SK-N-SH treated with all-trans-retinoic acid at 6 μM for 48 hours (cell line): ENCODE measurements at regions not wholly inside any gene's neighbourhood (a gene's known extent, or its start where the extent isn't known, plus 50 kb on each side); places are given as distances from the start of the nearest gene placed in this dataset.

Experiments used
- ZFP3 ChIP-seq: fragments of 250-450 bp; sonication (Bioruptor Pico); IDR thresholded peaks from 2 replicates; pipeline ENCODE4 v1.5.0; 2020; ENCODE audit warnings: mild to moderate bottlenecking, moderate library complexity
- TF ChIP-seq, protein P1 (sequence below): fragments of 250-450 bp; sonication (Bioruptor Pico); IDR thresholded peaks from 2 replicates; pipeline ENCODE4 v1.8.0; 2020; ENCODE audit warnings: mild to moderate bottlenecking, moderate library complexity, borderline replicate concordance
- TF ChIP-seq, protein P2 (sequence below): fragments of 250-450 bp; sonication (Bioruptor Pico); IDR thresholded peaks from 2 replicates; pipeline ENCODE4 v1.5.1; 2020; ENCODE audit warnings: low read depth, mild to moderate bottlenecking, moderate library complexity

- TF ChIP-seq ZFP3 (CRISPR knock-in tag), result no peak
- TF ChIP-seq, protein P1, sequence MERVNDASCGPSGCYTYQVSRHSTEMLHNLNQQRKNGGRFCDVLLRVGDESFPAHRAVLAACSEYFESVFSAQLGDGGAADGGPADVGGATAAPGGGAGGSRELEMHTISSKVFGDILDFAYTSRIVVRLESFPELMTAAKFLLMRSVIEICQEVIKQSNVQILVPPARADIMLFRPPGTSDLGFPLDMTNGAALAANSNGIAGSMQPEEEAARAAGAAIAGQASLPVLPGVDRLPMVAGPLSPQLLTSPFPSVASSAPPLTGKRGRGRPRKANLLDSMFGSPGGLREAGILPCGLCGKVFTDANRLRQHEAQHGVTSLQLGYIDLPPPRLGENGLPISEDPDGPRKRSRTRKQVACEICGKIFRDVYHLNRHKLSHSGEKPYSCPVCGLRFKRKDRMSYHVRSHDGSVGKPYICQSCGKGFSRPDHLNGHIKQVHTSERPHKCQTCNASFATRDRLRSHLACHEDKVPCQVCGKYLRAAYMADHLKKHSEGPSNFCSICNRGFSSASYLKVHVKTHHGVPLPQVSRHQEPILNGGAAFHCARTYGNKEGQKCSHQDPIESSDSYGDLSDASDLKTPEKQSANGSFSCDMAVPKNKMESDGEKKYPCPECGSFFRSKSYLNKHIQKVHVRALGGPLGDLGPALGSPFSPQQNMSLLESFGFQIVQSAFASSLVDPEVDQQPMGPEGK (CRISPR knock-in tag), result no peak
- TF ChIP-seq, protein P2, sequence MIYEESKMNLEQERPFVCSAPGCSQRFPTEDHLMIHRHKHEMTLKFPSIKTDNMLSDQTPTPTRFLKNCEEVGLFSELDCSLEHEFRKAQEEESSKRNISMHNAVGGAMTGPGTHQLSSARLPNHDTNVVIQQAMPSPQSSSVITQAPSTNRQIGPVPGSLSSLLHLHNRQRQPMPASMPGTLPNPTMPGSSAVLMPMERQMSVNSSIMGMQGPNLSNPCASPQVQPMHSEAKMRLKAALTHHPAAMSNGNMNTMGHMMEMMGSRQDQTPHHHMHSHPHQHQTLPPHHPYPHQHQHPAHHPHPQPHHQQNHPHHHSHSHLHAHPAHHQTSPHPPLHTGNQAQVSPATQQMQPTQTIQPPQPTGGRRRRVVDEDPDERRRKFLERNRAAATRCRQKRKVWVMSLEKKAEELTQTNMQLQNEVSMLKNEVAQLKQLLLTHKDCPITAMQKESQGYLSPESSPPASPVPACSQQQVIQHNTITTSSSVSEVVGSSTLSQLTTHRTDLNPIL (CRISPR knock-in tag), result no peak
Measured at GRCh38 chr3:175983379-175983778, 1124.2 kb downstream of the NAALADL2 start.
